ENCODE measurements at regions not wholly inside any gene's neighbourhood (a gene's known extent, or its start where the extent isn't known, plus 50 kb on each side); places are given as distances from the start of the nearest gene placed in this dataset.
"Not testable (repeated sequence)": the region's sequence is repeated elsewhere in the genome, so short reads cannot be mapped to it uniquely, and the experiment has no call there.

DNA sequence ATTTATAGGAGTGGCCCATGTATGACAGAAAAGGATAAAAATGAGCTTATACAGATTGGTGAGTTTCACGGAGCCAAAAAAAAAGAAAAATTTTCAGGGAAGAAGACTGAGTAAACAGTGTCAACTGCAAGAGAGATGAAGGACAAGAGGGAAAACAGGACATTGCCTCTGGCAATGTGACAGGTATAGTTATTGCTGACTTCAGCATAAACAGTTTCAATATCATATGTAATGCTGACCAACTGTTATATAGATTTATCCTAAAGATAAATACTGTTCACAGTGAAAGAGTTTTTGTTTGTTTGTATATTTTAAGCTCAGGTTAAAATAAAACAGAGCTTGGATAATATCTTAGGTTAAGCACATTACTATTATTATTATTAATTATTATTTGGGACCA, 98.0 kb upstream of the FSIP2 start:
- Mint-ChIP-seq H3K4me3 (no peak overlapping the region), H3K4me1 (no peaks in the 10 kb centered on the region), H3K36me3 (no peaks in the 10 kb centered on the region), H3K27me3 (ENCODE audit: low read depth in 3 of 3) (no peaks in the 10 kb centered on the region), H3K9me3 (peaks cover 0 to 32% (median 10%) of the 10 kb centered on the region in 6 donors), H3K27ac (no peak overlapping the region)
- no peak for DNase-seq

DNA sequence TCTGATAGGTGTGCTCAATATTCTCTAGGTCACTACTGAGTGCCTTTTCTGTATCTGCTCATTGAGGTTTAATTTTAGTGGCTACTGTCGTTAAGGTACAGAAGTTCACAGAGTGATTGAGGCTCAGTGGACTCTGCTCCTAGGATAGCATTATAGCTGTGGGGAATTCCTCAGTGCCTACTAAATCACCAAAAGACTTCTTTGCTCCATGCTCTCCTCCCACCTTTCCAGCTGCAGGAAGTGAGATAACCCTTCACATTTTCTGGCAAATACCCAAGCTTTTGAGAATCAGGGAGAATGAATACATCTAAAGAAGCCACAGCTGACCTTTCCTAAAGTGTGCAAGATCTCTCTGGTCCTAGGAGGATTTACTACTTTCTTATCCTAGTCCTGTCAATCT, 95.2 kb upstream of the FSIP2 start:
- DNase-seq, result no peak
- no peak overlapping the region for H3K4me3 Mint-ChIP-seq
- H3K27me3 Mint-ChIP-seq (ENCODE audit: low read depth in 3 of 3), result peaks cover 0 to 2% (median 0%) of the 10 kb centered on the region in 3 donors
- no peaks in the 10 kb centered on the region for H3K4me1 Mint-ChIP-seq
- H3K36me3 Mint-ChIP-seq, result peaks cover 0 to 5% (median 0%) of the 10 kb centered on the region in 3 donors
- H3K9me3 Mint-ChIP-seq, result peaks cover 5 to 35% (median 15%) of the 10 kb centered on the region in 6 donors
- H3K27ac Mint-ChIP-seq, result no peak overlapping the region

DNA sequence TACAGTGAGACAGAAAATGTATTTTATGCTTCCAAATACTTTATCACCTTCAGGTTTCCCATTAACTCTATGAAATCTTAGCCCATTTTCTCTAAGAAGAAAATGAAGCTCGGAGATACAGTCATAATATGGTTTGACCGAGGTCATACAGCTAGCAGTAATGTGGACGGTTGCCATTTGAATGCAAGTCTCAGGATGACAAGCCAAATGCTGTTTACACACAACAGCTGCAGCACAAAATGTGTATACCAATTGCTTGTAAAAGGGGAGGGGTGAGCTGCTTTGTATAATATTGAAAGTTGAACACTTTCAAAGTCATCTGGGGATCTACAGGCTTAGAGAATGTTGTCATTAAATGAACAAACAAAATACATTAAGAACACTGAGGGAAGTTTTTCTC, 93.8 kb upstream of the FSIP2 start:
- no peak overlapping the region for H3K4me3 Mint-ChIP-seq
- no peak for DNase-seq
- H3K4me1 Mint-ChIP-seq, result no peaks in the 10 kb centered on the region
- H3K9me3 Mint-ChIP-seq, result peaks cover 7 to 34% (median 14%) of the 10 kb centered on the region in 6 donors
- peaks cover 0 to 2% (median 0%) of the 10 kb centered on the region in 3 donors for H3K27me3 Mint-ChIP-seq (ENCODE audit: low read depth in 3 of 3)
- H3K36me3 Mint-ChIP-seq, result peaks cover 0 to 5% (median 0%) of the 10 kb centered on the region in 3 donors
- H3K27ac Mint-ChIP-seq, result no peak overlapping the region

DNA sequence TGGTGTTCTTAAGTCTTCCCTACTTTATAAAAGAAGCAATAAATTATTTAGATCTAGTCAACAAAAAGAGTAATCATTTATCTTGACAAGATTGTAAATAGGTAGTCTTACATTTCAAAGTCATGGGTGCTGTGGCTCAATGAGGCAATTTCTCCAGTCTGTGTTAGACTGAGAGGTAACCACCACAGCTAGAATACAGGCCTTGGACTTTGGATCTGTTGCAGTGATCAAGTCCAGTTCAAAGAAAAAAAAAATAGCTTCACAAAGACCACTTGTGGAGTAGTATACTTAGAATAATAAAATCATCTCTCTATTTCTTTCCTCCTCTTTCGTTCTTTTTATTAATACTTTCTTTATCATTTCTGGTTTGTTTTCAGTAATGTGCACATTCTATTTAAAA, 93.1 kb upstream of the FSIP2 start:
- H3K9me3 Mint-ChIP-seq, result peaks cover 7 to 28% (median 14%) of the 10 kb centered on the region in 6 donors
- H3K36me3 Mint-ChIP-seq, result peaks cover 0 to 5% (median 0%) of the 10 kb centered on the region in 3 donors
- H3K27ac Mint-ChIP-seq, result no peak overlapping the region
- no peak for DNase-seq
- no peaks in the 10 kb centered on the region for H3K4me1 Mint-ChIP-seq
- peaks cover 0 to 2% (median 0%) of the 10 kb centered on the region in 3 donors for H3K27me3 Mint-ChIP-seq (ENCODE audit: low read depth in 3 of 3)
- no peak overlapping the region for H3K4me3 Mint-ChIP-seq

DNA sequence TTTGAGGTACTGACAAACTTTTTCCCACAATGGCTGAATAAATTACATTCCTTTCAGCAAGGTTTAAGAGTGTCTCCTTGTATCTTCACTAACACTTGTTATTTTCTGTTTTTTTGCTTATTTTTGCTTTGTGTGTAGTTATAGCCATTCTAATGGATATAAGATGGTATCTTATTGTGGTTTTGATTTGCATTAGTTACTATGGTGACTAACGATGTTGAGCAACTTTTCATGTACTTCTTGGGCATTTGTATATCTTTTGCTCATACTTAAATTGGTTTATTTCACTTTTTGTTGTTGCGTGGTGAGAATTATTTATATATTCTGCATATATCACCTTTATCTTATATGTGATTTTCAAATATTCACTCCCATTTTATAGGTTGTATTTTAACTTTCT, 79.9 kb upstream of the FSIP2 start:
- DNase-seq, result no peak
- no peak overlapping the region for H3K4me3 Mint-ChIP-seq
- peaks cover 0 to 35% (median 9%) of the 10 kb centered on the region in 6 donors for H3K9me3 Mint-ChIP-seq
- H3K4me1 Mint-ChIP-seq, result no peaks in the 10 kb centered on the region
- no peaks in the 10 kb centered on the region for H3K36me3 Mint-ChIP-seq
- no peaks in the 10 kb centered on the region for H3K27me3 Mint-ChIP-seq (ENCODE audit: low read depth in 3 of 3)
- no peak overlapping the region for H3K27ac Mint-ChIP-seq

DNA sequence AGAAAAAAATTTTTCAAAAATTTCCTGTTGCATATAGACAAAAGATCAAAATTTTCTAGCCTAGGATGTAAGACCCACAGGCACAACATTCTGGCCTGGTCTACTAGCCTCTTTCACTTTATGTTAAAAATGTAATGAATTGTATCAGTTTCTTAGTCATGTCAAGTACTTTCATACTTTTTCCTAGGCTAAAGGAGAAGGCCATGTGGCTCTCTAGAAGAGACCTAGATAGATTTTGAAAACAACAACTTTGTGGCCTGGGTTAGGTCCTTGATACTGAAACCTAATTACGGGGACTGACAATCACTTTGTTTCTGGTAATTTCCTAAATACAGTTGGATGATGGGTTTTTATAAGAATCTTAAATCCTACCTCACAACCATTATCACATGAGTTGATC, 74.8 kb upstream of the FSIP2 start:
- no peaks in the 10 kb centered on the region for H3K4me1 Mint-ChIP-seq
- H3K27me3 Mint-ChIP-seq (ENCODE audit: low read depth in 3 of 3), result peaks cover 0 to 2% (median 2%) of the 10 kb centered on the region in 3 donors
- no peaks in the 10 kb centered on the region for H3K36me3 Mint-ChIP-seq
- no peak overlapping the region for H3K27ac Mint-ChIP-seq
- no peak for DNase-seq
- H3K4me3 Mint-ChIP-seq, result no peak overlapping the region
- peaks cover 4 to 40% (median 23%) of the 10 kb centered on the region in 6 donors for H3K9me3 Mint-ChIP-seq

DNA sequence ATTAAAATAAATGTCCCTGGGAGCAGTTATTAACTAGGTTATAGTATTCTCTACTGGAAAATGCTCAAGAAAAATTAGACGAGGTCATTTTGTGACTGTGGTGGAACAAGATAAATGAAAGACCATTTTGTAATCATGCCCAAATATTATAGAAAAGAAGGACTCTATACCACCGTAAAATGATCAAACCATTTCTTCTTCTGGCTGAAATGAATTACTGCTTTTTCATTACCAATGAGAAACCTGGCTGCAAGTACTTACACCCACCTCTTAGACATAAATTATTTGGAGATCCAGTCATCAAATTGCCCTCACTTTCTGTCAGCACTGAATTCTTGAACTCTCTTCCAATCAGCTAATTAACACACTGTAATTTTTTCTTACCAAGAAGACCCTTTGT, 74.2 kb upstream of the FSIP2 start:
- no peak for DNase-seq
- H3K36me3 Mint-ChIP-seq, result no peaks in the 10 kb centered on the region
- H3K27ac Mint-ChIP-seq, result no peak overlapping the region
- H3K9me3 Mint-ChIP-seq, result peaks cover 4 to 37% (median 23%) of the 10 kb centered on the region in 6 donors
- no peak overlapping the region for H3K4me3 Mint-ChIP-seq
- H3K4me1 Mint-ChIP-seq, result no peaks in the 10 kb centered on the region
- H3K27me3 Mint-ChIP-seq (ENCODE audit: low read depth in 3 of 3), result peaks cover 0 to 2% (median 2%) of the 10 kb centered on the region in 3 donors

DNA sequence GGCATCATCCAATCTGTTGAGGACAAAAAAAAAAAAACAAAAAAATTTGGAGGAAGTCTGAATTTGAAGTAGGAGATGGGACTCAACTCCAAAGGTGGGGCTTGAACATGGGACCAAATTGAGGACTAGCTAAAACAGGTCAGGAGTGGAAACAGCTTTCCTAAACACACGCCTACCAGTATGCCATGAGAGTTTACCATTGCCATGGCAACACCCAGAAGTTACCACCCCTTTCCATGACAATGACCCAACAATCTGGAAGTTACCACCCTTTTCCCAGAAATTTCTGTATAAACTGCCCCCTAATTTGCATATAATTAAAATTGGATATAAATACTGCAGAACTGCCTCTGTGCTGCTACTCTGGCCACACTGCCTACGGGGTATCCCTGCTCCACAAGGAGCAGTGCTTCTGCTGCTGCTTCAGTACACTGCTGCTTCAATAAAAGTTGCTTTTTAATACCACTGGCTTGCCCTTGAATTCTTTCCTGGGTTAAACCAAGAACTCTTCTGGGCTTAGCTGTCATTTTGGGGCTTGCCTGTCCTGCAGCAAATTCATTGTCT, 73.3 kb upstream of the FSIP2 start:
- Mint-ChIP-seq H3K4me1 (no peaks in the 10 kb centered on the region), H3K36me3 (no peaks in the 10 kb centered on the region), H3K4me3 (no peak overlapping the region), H3K27ac (no peak overlapping the region), H3K27me3 (ENCODE audit: low read depth in 3 of 3) (peaks cover 0 to 2% (median 2%) of the 10 kb centered on the region in 3 donors), H3K9me3 (peaks cover 4 to 37% (median 22%) of the 10 kb centered on the region in 6 donors)
- DNase-seq, result no peak

DNA sequence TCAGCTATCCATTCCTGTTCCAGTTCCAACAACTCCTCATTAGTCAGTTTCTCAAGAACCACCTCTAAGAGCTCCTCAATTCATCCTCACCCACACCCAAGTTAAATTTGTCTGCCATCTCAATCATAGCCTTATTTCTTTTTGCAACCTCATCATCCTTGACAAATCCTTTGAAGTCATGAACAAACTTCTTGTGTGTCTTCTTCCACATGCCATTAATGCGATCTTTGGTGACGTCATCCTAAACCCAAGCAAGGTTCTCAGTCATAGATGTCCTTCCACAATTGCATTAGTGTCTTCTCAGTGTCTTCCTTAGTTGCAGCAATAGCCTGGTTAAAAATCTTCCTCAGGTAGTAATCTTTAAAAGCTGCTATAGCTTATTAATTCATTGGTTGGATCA, 71.2 kb upstream of the FSIP2 start:
- no peak overlapping the region for H3K4me3 Mint-ChIP-seq
- peaks cover 10 to 39% (median 27%) of the 10 kb centered on the region in 6 donors for H3K9me3 Mint-ChIP-seq
- H3K36me3 Mint-ChIP-seq, result no peaks in the 10 kb centered on the region
- H3K27me3 Mint-ChIP-seq (ENCODE audit: low read depth in 3 of 3), result peaks cover 0 to 2% (median 2%) of the 10 kb centered on the region in 3 donors
- no peak overlapping the region for H3K27ac Mint-ChIP-seq
- H3K4me1 Mint-ChIP-seq, result no peaks in the 10 kb centered on the region
- no peak for DNase-seq

DNA sequence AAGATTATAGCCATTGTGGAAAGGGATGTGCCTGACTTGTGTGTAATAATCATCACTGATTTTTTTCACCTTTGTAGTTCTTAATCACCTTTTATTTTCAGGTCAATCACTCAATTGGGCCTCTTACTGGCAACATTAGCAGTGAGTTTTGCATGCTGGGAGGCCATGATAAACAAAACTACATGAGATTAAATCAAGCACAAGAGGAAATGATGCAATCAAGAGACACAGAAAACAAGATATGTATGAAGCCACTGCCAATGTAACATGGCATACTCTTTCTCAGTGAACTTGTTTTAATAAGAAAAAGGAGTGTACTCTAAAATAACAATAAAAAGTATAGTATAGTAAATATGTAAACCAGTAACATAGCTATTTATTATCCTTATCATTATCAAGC, 69.9 kb upstream of the FSIP2 start:
- no peaks in the 10 kb centered on the region for H3K4me1 Mint-ChIP-seq
- H3K27ac Mint-ChIP-seq, result no peak overlapping the region
- peaks cover 0 to 2% (median 2%) of the 10 kb centered on the region in 3 donors for H3K27me3 Mint-ChIP-seq (ENCODE audit: low read depth in 3 of 3)
- H3K4me3 Mint-ChIP-seq, result no peak overlapping the region
- peaks cover 10 to 42% (median 26%) of the 10 kb centered on the region in 6 donors for H3K9me3 Mint-ChIP-seq
- no peak for DNase-seq
- H3K36me3 Mint-ChIP-seq, result no peaks in the 10 kb centered on the region

DNA sequence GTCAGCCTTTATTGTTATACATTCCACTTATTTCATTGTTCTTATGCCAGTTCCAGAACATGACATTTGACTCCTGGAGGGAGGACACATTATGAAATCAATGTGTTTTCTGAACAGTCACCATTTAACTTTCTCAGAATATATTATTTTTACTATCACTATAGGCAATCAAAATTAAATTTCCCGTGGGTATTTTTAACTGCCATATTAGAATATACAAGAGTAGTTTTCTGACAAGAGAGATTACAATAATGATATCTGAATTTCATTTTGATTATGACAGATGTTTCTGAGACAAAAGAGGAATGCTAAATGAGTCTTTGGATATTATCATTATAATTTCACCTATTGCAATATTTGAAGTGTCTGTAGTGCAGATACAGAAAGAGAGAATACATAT, 64.4 kb upstream of the FSIP2 start:
- Mint-ChIP-seq H3K36me3 (no peaks in the 10 kb centered on the region), H3K27me3 (ENCODE audit: low read depth in 3 of 3) (peaks cover 0 to 2% (median 0%) of the 10 kb centered on the region in 3 donors), H3K4me3 (no peak overlapping the region), H3K9me3 (peaks cover 6 to 34% (median 14%) of the 10 kb centered on the region in 6 donors), H3K4me1 (no peaks in the 10 kb centered on the region), H3K27ac (no peak overlapping the region)
- DNase-seq, result no peak

DNA sequence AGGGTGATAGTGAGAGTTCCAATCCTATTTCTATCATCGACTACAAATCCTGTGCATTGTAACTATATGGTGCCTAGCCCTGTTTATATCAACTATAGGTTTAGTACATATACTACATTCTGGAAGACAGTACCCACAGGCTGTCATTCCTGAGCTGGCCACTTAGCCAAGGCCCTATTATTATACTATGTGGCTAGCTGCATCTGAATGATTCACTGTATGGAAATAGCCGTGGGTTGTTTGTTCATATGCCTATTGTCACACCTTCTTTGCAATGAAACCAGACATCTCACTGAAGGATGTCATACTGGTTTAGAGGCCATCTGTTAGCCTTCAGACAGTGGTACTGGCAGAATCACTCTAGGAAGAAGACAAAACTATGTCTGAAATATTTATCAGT, 62.3 kb upstream of the FSIP2 start:
- no peaks in the 10 kb centered on the region for H3K36me3 Mint-ChIP-seq
- H3K9me3 Mint-ChIP-seq, result peaks cover 6 to 44% (median 13%) of the 10 kb centered on the region in 6 donors
- no peaks in the 10 kb centered on the region for H3K4me1 Mint-ChIP-seq
- H3K27ac Mint-ChIP-seq, result no peak overlapping the region
- peaks cover 0 to 2% (median 0%) of the 10 kb centered on the region in 3 donors for H3K27me3 Mint-ChIP-seq (ENCODE audit: low read depth in 3 of 3)
- H3K4me3 Mint-ChIP-seq, result no peak overlapping the region
- DNase-seq, result no peak

DNA sequence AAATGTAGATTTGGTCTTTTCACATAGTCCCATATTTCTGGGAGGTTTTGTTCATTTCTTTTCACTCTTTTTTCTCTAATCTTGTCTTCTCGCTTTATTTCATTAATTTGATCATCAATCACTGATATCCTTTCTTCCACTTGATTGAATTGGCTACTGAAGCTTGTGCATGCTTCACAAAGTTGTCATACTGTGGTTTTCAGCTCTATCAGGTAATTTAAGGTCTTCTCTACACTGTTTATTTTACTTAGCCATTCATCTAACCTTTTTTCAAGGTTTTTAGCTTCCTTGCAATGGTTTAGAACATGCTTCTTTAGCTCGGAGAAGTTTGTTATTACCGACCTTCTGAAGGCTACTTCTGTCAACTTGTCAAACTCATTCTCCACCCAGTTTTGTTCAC, 51.6 kb upstream of the FSIP2 start:
- not testable (repeated sequence) for H3K36me3 Mint-ChIP-seq; H3K27ac Mint-ChIP-seq; H3K4me1 Mint-ChIP-seq; H3K27me3 Mint-ChIP-seq (ENCODE audit: low read depth in 3 of 3); H3K4me3 Mint-ChIP-seq; DNase-seq
- H3K9me3 Mint-ChIP-seq, result peaks cover 25 to 57% (median 39%) of the 10 kb centered on the region in 6 donors

DNA sequence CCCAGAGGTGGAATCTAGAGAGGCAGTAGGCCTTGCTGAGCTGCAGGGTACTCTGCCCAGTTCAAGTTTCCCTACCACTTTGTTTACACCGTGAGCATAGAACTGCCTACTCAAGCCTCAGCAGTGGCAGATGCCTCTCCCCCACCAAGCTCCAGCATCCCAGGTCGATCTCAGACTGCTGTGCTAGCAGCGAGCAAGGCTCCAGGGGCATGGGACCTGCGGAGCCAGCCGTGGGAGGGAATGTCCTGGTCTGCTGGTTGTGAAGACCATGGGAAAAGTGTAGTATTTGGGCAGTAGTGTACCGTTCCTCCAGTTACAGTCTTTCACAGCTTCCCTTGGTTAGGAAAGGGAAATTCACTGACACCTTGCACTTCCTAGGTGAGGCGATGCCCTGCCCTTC, 50.6 kb upstream of the FSIP2 start:
- Mint-ChIP-seq H3K4me3 (no peak overlapping the region), H3K9me3 (peaks cover 20 to 62% (median 36%) of the 10 kb centered on the region in 6 donors), H3K27ac (no peak overlapping the region), H3K4me1 (no peaks in the 10 kb centered on the region), H3K36me3 (peaks cover 0 to 5% (median 4%) of the 10 kb centered on the region in 3 donors), H3K27me3 (ENCODE audit: low read depth in 3 of 3) (peaks cover 0 to 3% (median 1%) of the 10 kb centered on the region in 3 donors)
- DNase-seq, result no peak

All from immature natural killer cell (primary cell).